Liver (tissue), 8 donors: ENCODE measurements at regions not wholly inside any gene's neighbourhood (a gene's known extent, or its start where the extent isn't known, plus 50 kb on each side); places are given as distances from the start of the nearest gene placed in this dataset.

Experiments used
- DNase-seq: peaks from one replicate; pipeline ENCODE4 v3.0.0-alpha.2; 2017; ENCODE audit warnings: low spot score
- H3K27ac ChIP-seq, 2 donors: one replicate each; pipeline ENCODE4 v1.7.0; 2013; ENCODE audit warnings: inconsistent platforms in 2 of 2, low read length in 2 of 2, control low read depth in 1 of 2, low read depth in 1 of 2, mild to moderate bottlenecking in 1 of 2
- H3K27me3 ChIP-seq, 4 donors: one replicate each; pipeline versions ENCODE4 v1.6.1 to v1.7.0; 2013; ENCODE audit warnings: low read length in 3 of 4, inconsistent platforms in 1 of 4, mild to moderate bottlenecking in 1 of 4, moderate library complexity in 1 of 4; ENCODE audit not compliant: control insufficient read depth in 4 of 4, insufficient read depth in 4 of 4
- H3K36me3 ChIP-seq, 4 donors: one replicate each; pipeline versions ENCODE4 v1.6.1 to v1.7.0; 2013; ENCODE audit warnings: low read length in 3 of 4, mild to moderate bottlenecking in 3 of 4, low read depth in 1 of 4, moderate library complexity in 1 of 4; ENCODE audit not compliant: control insufficient read depth in 4 of 4, insufficient read depth in 3 of 4
- H3K4me1 ChIP-seq, 4 donors: one replicate each; pipeline versions ENCODE4 v1.6.1 to v1.7.0; 2013; ENCODE audit warnings: low read length in 3 of 4, mild to moderate bottlenecking in 3 of 4, moderate library complexity in 1 of 4; ENCODE audit not compliant: control insufficient read depth in 4 of 4, insufficient read depth in 4 of 4
- H3K4me3 ChIP-seq, 3 donors: one replicate each; pipeline versions ENCODE4 v1.6.1 to v1.7.0; 2013; ENCODE audit warnings: low read length in 3 of 3, control low read depth in 1 of 3, low read depth in 1 of 3, mild to moderate bottlenecking in 1 of 3
- H3K9ac ChIP-seq, 2 donors: one replicate each; pipeline ENCODE4 v1.7.0; 2013; ENCODE audit warnings: low read length in 2 of 2, mild to moderate bottlenecking in 2 of 2, moderate library complexity in 2 of 2, control low read depth in 1 of 2, low read depth in 1 of 2
- H3K9me3 ChIP-seq, 4 donors: one replicate each; pipeline versions ENCODE4 v1.6.1 to v1.7.0; 2013; ENCODE audit warnings: low read length in 3 of 4; ENCODE audit not compliant: control insufficient read depth in 4 of 4
- ATF3 ChIP-seq: IDR thresholded peaks from 2 replicates; pipeline ENCODE4 v1.6.1; 2016; ENCODE audit warnings: antibody characterized with exemption
- CTCF ChIP-seq: fragments of 150-350 bp; IDR thresholded peaks from 2 replicates; pipeline ENCODE4 v1.5.1; 2017; ENCODE audit warnings: improper control_type of control experiment, low read depth, low read length; ENCODE audit not compliant: missing input control
- EGR1 ChIP-seq, 2 donors: IDR thresholded peaks; 2 replicates each; pipeline ENCODE4 v1.6.1; 2016 to 2018; ENCODE audit warnings: antibody characterized with exemption in 2 of 2, low read depth in 2 of 2
- FOXA1 ChIP-seq: IDR thresholded peaks from 2 replicates; pipeline ENCODE4 v1.6.1; 2016; ENCODE audit warnings: antibody characterized with exemption
- FOXA2 ChIP-seq: IDR thresholded peaks from 2 replicates; pipeline ENCODE4 v1.6.1; 2016; ENCODE audit warnings: antibody characterized with exemption
- GABPA ChIP-seq, 2 donors: IDR thresholded peaks in 1 of 2; conservative IDR thresholded peaks in 1 of 2; 2 replicates each; pipeline ENCODE4 v1.6.1; 2016; ENCODE audit warnings: antibody characterized with exemption in 2 of 2, mild to moderate bottlenecking in 1 of 2, moderate library complexity in 1 of 2
- HNF4A ChIP-seq, 2 donors: conservative IDR thresholded peaks; 2 replicates each; pipeline ENCODE4 v1.6.1; 2016; ENCODE audit warnings: antibody characterized with exemption in 2 of 2, mild to moderate bottlenecking in 2 of 2
- HNF4G ChIP-seq: IDR thresholded peaks from 2 replicates; pipeline ENCODE4 v1.6.1; 2016; ENCODE audit warnings: antibody characterized with exemption
- JUND ChIP-seq, 2 donors: IDR thresholded peaks; 2 replicates each; pipeline ENCODE4 v1.6.1; 2016; ENCODE audit warnings: antibody characterized with exemption in 2 of 2
- MAX ChIP-seq: IDR thresholded peaks from 2 replicates; pipeline ENCODE4 v1.6.1; 2016; ENCODE audit warnings: antibody characterized with exemption
- NR2F2 ChIP-seq: IDR thresholded peaks from 2 replicates; pipeline ENCODE4 v1.6.1; 2016; ENCODE audit warnings: antibody characterized with exemption
- RAD21 ChIP-seq, 2 donors: IDR thresholded peaks; 2 replicates each; pipeline ENCODE4 v1.6.1; 2016; ENCODE audit warnings: antibody characterized with exemption in 2 of 2, mild to moderate bottlenecking in 2 of 2
- REST ChIP-seq: IDR thresholded peaks from 2 replicates; pipeline ENCODE4 v1.6.1; 2016; ENCODE audit warnings: antibody characterized with exemption, mild to moderate bottlenecking
- RXRA ChIP-seq, 2 donors: IDR thresholded peaks; 2 replicates each; pipeline ENCODE4 v1.6.1; 2017 to 2018; ENCODE audit warnings: antibody characterized with exemption in 2 of 2, mild to moderate bottlenecking in 1 of 2
- SP1 ChIP-seq: IDR thresholded peaks from 2 replicates; pipeline ENCODE4 v1.6.1; 2018; ENCODE audit warnings: antibody characterized with exemption, mild to moderate bottlenecking
- TAF1 ChIP-seq: conservative IDR thresholded peaks from 2 replicates; pipeline ENCODE4 v1.6.1; 2016; ENCODE audit warnings: antibody characterized with exemption, mild to moderate bottlenecking
- YY1 ChIP-seq: IDR thresholded peaks from 2 replicates; pipeline ENCODE4 v1.6.1; 2016; ENCODE audit warnings: antibody characterized with exemption, mild to moderate bottlenecking
- ZBTB33 ChIP-seq: IDR thresholded peaks from 2 replicates; pipeline ENCODE4 v1.6.1; 2016; ENCODE audit warnings: antibody characterized with exemption
- WGBS: extraction: QIAGEN DNeasy Blood & Tissue Kit; methylation state at CpG from one replicate; pipeline ENCODE4 v1.1.7; 2013; 5-methylcytosine and 5-hydroxymethylcytosine counted together
- donor health status: healthy.
- donor health status: healthy.
- donor health status: healthy.
- donor health status: healthy.
- donor health status: healthy.

GRCh38 chr4:3699261-3699660, 66.9 kb upstream of the ADRA2C start:
- H3K9me3 ChIP-seq = no peaks in the 10 kb centered on the region
- no peaks in the 10 kb centered on the region for H3K36me3 ChIP-seq
- H3K9ac ChIP-seq = no peak overlapping the region
- H3K27me3 ChIP-seq = peaks cover 0 to 4% (median 2%) of the 10 kb centered on the region in 4 donors
- no peak for DNase-seq
- TF ChIP-seq EGR1 (IDR thresholded peaks at IDR 0.05; ENCODE audit: low read depth in 2 of 2) = no peak
- no peak for TF ChIP-seq GABPA (IDR thresholded peaks at IDR 0.05 in 1 of 2, conservative IDR thresholded peaks at IDR 0.05 in 1 of 2)
- no peak for TF ChIP-seq REST
- no peak for TF ChIP-seq RAD21 (IDR thresholded peaks at IDR 0.05)
- TF ChIP-seq JUND (IDR thresholded peaks at IDR 0.05) = no peak
- TF ChIP-seq SP1 = no peak
- no peak for TF ChIP-seq FOXA2
- no peak for TF ChIP-seq HNF4G
- TF ChIP-seq ZBTB33 = no peak
- TF ChIP-seq FOXA1 = no peak
- no peak for TF ChIP-seq TAF1
- no peak for TF ChIP-seq ATF3
- 62% methylated on average over 6 of the region's 6 CpGs for WGBS
- no peak overlapping the region for H3K4me3 ChIP-seq
- H3K4me1 ChIP-seq = no peaks in the 10 kb centered on the region
- no peak overlapping the region for H3K27ac ChIP-seq

GRCh38 chr4:3697033-3697432, 69.2 kb upstream of the ADRA2C start:
- Histone ChIP-seq H3K9ac (no peak overlapping the region), H3K4me1 (no peaks in the 10 kb centered on the region), H3K36me3 (no peaks in the 10 kb centered on the region), H3K27me3 (peaks cover 0 to 4% (median 2%) of the 10 kb centered on the region in 4 donors), H3K4me3 (no peak overlapping the region), H3K9me3 (no peaks in the 10 kb centered on the region), H3K27ac (no peak overlapping the region)
- no peak for DNase-seq
- 91% methylated on average over 1 of the region's 1 CpG for WGBS
- TF ChIP-seq REST = no peak
- TF ChIP-seq GABPA (IDR thresholded peaks at IDR 0.05 in 1 of 2, conservative IDR thresholded peaks at IDR 0.05 in 1 of 2) = no peak
- TF ChIP-seq HNF4G = no peak
- no peak for TF ChIP-seq SP1
- no peak for TF ChIP-seq YY1
- TF ChIP-seq FOXA1 = no peak
- TF ChIP-seq CTCF = no peak
- TF ChIP-seq HNF4A (conservative IDR thresholded peaks at IDR 0.05) = no peak
- no peak for TF ChIP-seq EGR1 (IDR thresholded peaks at IDR 0.05; ENCODE audit: low read depth in 2 of 2)
- no peak for TF ChIP-seq MAX
- no peak for TF ChIP-seq NR2F2
- TF ChIP-seq TAF1 = no peak
- TF ChIP-seq ZBTB33 = no peak
- TF ChIP-seq RXRA (IDR thresholded peaks at IDR 0.05) = no peak
- no peak for TF ChIP-seq JUND (IDR thresholded peaks at IDR 0.05)
- no peak for TF ChIP-seq RAD21 (IDR thresholded peaks at IDR 0.05)
